H9 (cell line): ENCODE measurements at regions not wholly inside any gene's neighbourhood (a gene's known extent, or its start where the extent isn't known, plus 50 kb on each side); places are given as distances from the start of the nearest gene placed in this dataset.

Experiments
- DNase-seq: peaks from one replicate; pipeline ENCODE4 v3.0.0-alpha.2; 2017
- H2AFZ ChIP-seq: one replicate; pipeline ENCODE4 v1.6.1; 2013; ENCODE audit warnings: mild to moderate bottlenecking, low read length, control low read depth, moderate library complexity
- H2AK5ac ChIP-seq: 2 replicates; pipeline ENCODE4 v1.6.1; 2013; ENCODE audit warnings: low read length, control low read depth, mixed read lengths; ENCODE audit not compliant: insufficient read length
- H2BK120ac ChIP-seq: one replicate; pipeline ENCODE4 v1.6.1; 2013; ENCODE audit warnings: low read depth, mild to moderate bottlenecking, low read length, control low read depth, inconsistent platforms; ENCODE audit not compliant: poor library complexity, severe bottlenecking
- H2BK12ac ChIP-seq: 2 replicates; pipeline ENCODE4 v1.6.1; 2013; ENCODE audit warnings: low read length, control low read depth, mixed read lengths, low read depth; ENCODE audit not compliant: insufficient read length
- H2BK15ac ChIP-seq: 2 replicates; pipeline ENCODE4 v1.6.1; 2013; ENCODE audit warnings: low read depth, low read length, control low read depth
- H2BK20ac ChIP-seq: one replicate; pipeline ENCODE4 v1.6.1; 2013; ENCODE audit warnings: low read depth, mild to moderate bottlenecking, low read length, control low read depth, inconsistent platforms; ENCODE audit not compliant: poor library complexity, severe bottlenecking
- H2BK5ac ChIP-seq: 2 replicates; pipeline ENCODE4 v1.6.1; 2013; ENCODE audit warnings: low read length, control low read depth, mixed read lengths; ENCODE audit not compliant: insufficient read length
- H3K14ac ChIP-seq: 2 replicates; pipeline ENCODE4 v1.6.1; 2013; ENCODE audit warnings: low read length, control low read depth; ENCODE audit not compliant: insufficient read depth
- H3K18ac ChIP-seq: 2 replicates; pipeline ENCODE4 v1.6.1; 2013; ENCODE audit warnings: low read depth, mild to moderate bottlenecking, mixed read lengths, low read length, control low read depth; ENCODE audit not compliant: insufficient read length
- H3K23ac ChIP-seq: 2 replicates; pipeline ENCODE4 v1.6.1; 2013; ENCODE audit warnings: low read length, control low read depth, mixed read lengths, low read depth; ENCODE audit not compliant: insufficient read length
- H3K23me2 ChIP-seq: 2 replicates; pipeline ENCODE4 v1.6.1; 2013; ENCODE audit warnings: low read depth, mild to moderate bottlenecking, mixed read lengths, low read length, control low read depth; ENCODE audit not compliant: insufficient read length, poor library complexity, severe bottlenecking
- H3K27ac ChIP-seq: 2 replicates; pipeline ENCODE4 v1.5.1; 2013; ENCODE audit warnings: low read length, control low read depth, mixed read lengths, low read depth; ENCODE audit not compliant: insufficient read length
- H3K27me3 ChIP-seq: 2 replicates; pipeline ENCODE4 v1.6.1; 2013; ENCODE audit warnings: low read length, control low read depth, inconsistent platforms; ENCODE audit not compliant: insufficient read depth
- H3K4ac ChIP-seq: 2 replicates; pipeline ENCODE4 v1.6.1; 2013; ENCODE audit warnings: low read depth, mild to moderate bottlenecking, control low read depth, inconsistent platforms, low read length, moderate library complexity
- H3K4me1 ChIP-seq: 2 replicates; pipeline ENCODE4 v1.6.1; 2013; ENCODE audit warnings: low read length, control low read depth, inconsistent platforms; ENCODE audit not compliant: insufficient read depth
- H3K4me2 ChIP-seq: 2 replicates; pipeline ENCODE4 v1.6.1; 2013; ENCODE audit warnings: low read length, control low read depth, mixed read lengths; ENCODE audit not compliant: insufficient read length, insufficient read depth
- H3K56ac ChIP-seq: 2 replicates; pipeline ENCODE4 v1.6.1; 2013; ENCODE audit warnings: low read depth, mild to moderate bottlenecking, mixed read lengths, low read length, control low read depth; ENCODE audit not compliant: insufficient read length
- H3K79me1 ChIP-seq: 2 replicates; pipeline ENCODE4 v1.6.1; 2013; ENCODE audit warnings: low read depth, mild to moderate bottlenecking, moderate library complexity, low read length, control low read depth, inconsistent platforms; ENCODE audit not compliant: insufficient read depth, poor library complexity, severe bottlenecking
- H3K79me2 ChIP-seq: 2 replicates; pipeline ENCODE4 v1.6.1; 2013; ENCODE audit warnings: low read length, control low read depth, inconsistent platforms; ENCODE audit not compliant: insufficient read depth
- H3K9ac ChIP-seq: 2 replicates; pipeline ENCODE4 v1.6.1; 2013; ENCODE audit warnings: low read length, control low read depth, mixed read lengths; ENCODE audit not compliant: insufficient read length; ENCODE audit errors: extremely low read depth
- H3K9me3 ChIP-seq: one replicate; pipeline ENCODE4 v1.6.1; 2013; ENCODE audit warnings: low read depth, low read length, inconsistent platforms; ENCODE audit not compliant: control insufficient read depth
- H3T11ph ChIP-seq: one replicate; pipeline ENCODE4 v1.6.1; 2013; ENCODE audit warnings: mild to moderate bottlenecking, low read length, control low read depth, inconsistent platforms
- H4K20me1 ChIP-seq: one replicate; pipeline ENCODE4 v1.6.1; 2013; ENCODE audit not compliant: control insufficient read depth, insufficient read length, insufficient read depth
- H4K5ac ChIP-seq: 2 replicates; pipeline ENCODE4 v1.6.1; 2013; ENCODE audit warnings: low read depth, mild to moderate bottlenecking, mixed read lengths, low read length, control low read depth; ENCODE audit not compliant: insufficient read length
- H4K8ac ChIP-seq: replicated peaks from 2 replicates; pipeline ENCODE4 v1.6.1; 2013; ENCODE audit warnings: low read length, control low read depth, mixed read lengths, low read depth; ENCODE audit not compliant: insufficient read length
- H4K91ac ChIP-seq: 2 replicates; pipeline ENCODE4 v1.6.1; 2013; ENCODE audit warnings: low read depth, mild to moderate bottlenecking, moderate library complexity, mixed read lengths, low read length, control low read depth; ENCODE audit not compliant: insufficient read length
- H3K27ac Mint-ChIP-seq, 3 experiments: 2 replicates in 2 of 3; 3 replicates in 1 of 3; pipeline ENCODE4 v1.8.0; 2020 to 2021; ENCODE audit warnings: mixed read lengths in 3 of 3, mild to moderate bottlenecking in 1 of 3, moderate library complexity in 1 of 3
- H3K27me3 Mint-ChIP-seq: 2 replicates; pipeline ENCODE4 v1.8.0; 2021; ENCODE audit warnings: low read depth, mild to moderate bottlenecking, moderate library complexity, mixed read lengths
- H3K36me3 Mint-ChIP-seq, 3 experiments: 2 replicates in 2 of 3; 3 replicates in 1 of 3; pipeline ENCODE4 v1.8.0; 2020 to 2021; ENCODE audit warnings: low read depth in 3 of 3, mixed read lengths in 3 of 3; ENCODE audit not compliant: insufficient read depth in 1 of 3
- H3K4me1 Mint-ChIP-seq, 2 experiments: 2 replicates each; pipeline ENCODE4 v1.8.0; 2020; ENCODE audit warnings: mixed read lengths in 2 of 2
- H3K4me3 Mint-ChIP-seq, 2 experiments: 2 replicates in 1 of 2; 3 replicates in 1 of 2; pipeline ENCODE4 v1.8.0; 2020 to 2021; ENCODE audit warnings: mild to moderate bottlenecking in 2 of 2, mixed read lengths in 2 of 2, moderate library complexity in 1 of 2
- H3K9me3 Mint-ChIP-seq, 2 experiments: 2 replicates in 1 of 2; 3 replicates in 1 of 2; pipeline ENCODE4 v1.8.0; 2020; ENCODE audit warnings: mild to moderate bottlenecking in 2 of 2, mixed read lengths in 2 of 2, moderate library complexity in 1 of 2
- CTCF ChIP-seq: fragments of 200-600 bp; sonication (generic); conservative IDR thresholded peaks from 3 replicates; pipeline ENCODE4 v1.8.0; 2021; ENCODE audit warnings: antibody characterized with exemption, mild to moderate bottlenecking
- WGBS: extraction: QIAGEN DNeasy Blood & Tissue Kit; methylation state at CpG from one replicate; pipeline ENCODE4 v1.1.7; 2013; ENCODE audit warnings: missing lambda C conversion rate, low lambda C conversion rate, mixed read lengths; ENCODE audit not compliant: insufficient read length; ENCODE audit errors: extremely low coverage; 5-methylcytosine and 5-hydroxymethylcytosine counted together

- Histone ChIP-seq H3K14ac (no peak overlapping the region), H4K8ac (peak overlapping the region; percentile 35), H2BK20ac (no peak overlapping the region), H3K27me3 (no peaks in the 10 kb centered on the region), H2BK5ac (no peak overlapping the region), H4K20me1 (no peaks in the 10 kb centered on the region), H3T11ph (no peak overlapping the region), H3K56ac (no peak overlapping the region), H3K27ac (no peak overlapping the region), H3K23ac (no peak overlapping the region), H3K9me3 (no peaks in the 10 kb centered on the region), H3K4me1 (peaks cover 5% of the 10 kb centered on the region; the same call in 1 of the 2 replicates), H3K79me1 (no peaks in the 10 kb centered on the region), H3K23me2 (no peaks in the 10 kb centered on the region), H3K4ac (no peak overlapping the region), H2AFZ (no peak overlapping the region), H2AK5ac (no peak overlapping the region), H2BK15ac (no peak overlapping the region), H4K91ac (no peak overlapping the region), H2BK120ac (no peak overlapping the region), H3K79me2 (no peaks in the 10 kb centered on the region), H3K4me2 (no peak overlapping the region), H3K9ac (no peak overlapping the region), H2BK12ac (no peak overlapping the region), H4K5ac (no peak overlapping the region), H3K18ac (peak overlapping the region; percentile 57)
- no peak for DNase-seq
- Mint-ChIP-seq H3K9me3 (peaks cover 0 to 3% of the 10 kb centered on the region in 2 experiments; a peak in 2 of 5 replicates), H3K36me3 (peaks cover 0 to 9% (median 6%) of the 10 kb centered on the region in 3 experiments; a peak in 2 of 7 replicates), H3K4me3 (no peak overlapping the region), H3K27me3 (peaks cover 2% of the 10 kb centered on the region; the same call in 1 of the 2 replicates), H3K4me1 (peaks cover 20 to 23% of the 10 kb centered on the region in 2 experiments), H3K27ac (peak overlapping the region in 2 of 3 experiments; percentile 12 to 47; a peak in 1 of 7 replicates)
- WGBS = no CpG with 5 or more reads among the region's 9 CpGs
- TF ChIP-seq CTCF = no peak
Observed at GRCh38 chr5:159763562-159763961, 152.7 kb upstream of the ADRA1B start.
